Immature natural killer cell (primary cell): ENCODE measurements at regions not wholly inside any gene's neighbourhood (a gene's known extent, or its start where the extent isn't known, plus 50 kb on each side); places are given as distances from the start of the nearest gene placed in this dataset.
"Not testable (repeated sequence)": the region's sequence is repeated elsewhere in the genome, so short reads cannot be mapped to it uniquely, and the experiment has no call there.

Experiments used
- DNase-seq, 3 donors: peaks; one replicate each; pipeline ENCODE4 v3.0.0; 2022; ENCODE audit warnings: mixed read lengths in 1 of 3
- H3K27ac Mint-ChIP-seq, 6 donors: one replicate each; pipeline ENCODE4 v1.8.0; 2020; ENCODE audit warnings: mixed read lengths in 6 of 6, mild to moderate bottlenecking in 5 of 6, inconsistent platforms in 4 of 6, moderate library complexity in 3 of 6
- H3K27me3 Mint-ChIP-seq, 3 donors: one replicate each; pipeline ENCODE4 v1.8.0; 2020 to 2021; ENCODE audit warnings: low read depth in 3 of 3, mild to moderate bottlenecking in 3 of 3, mixed read lengths in 3 of 3, moderate library complexity in 3 of 3, inconsistent platforms in 1 of 3
- H3K36me3 Mint-ChIP-seq, 3 donors: one replicate each; pipeline ENCODE4 v1.8.0; 2020; ENCODE audit warnings: mixed read lengths in 3 of 3, inconsistent platforms in 2 of 3, mild to moderate bottlenecking in 2 of 3
- H3K4me1 Mint-ChIP-seq, 2 donors: one replicate each; pipeline ENCODE4 v1.8.0; 2020; ENCODE audit warnings: inconsistent platforms in 2 of 2, mild to moderate bottlenecking in 2 of 2, mixed read lengths in 2 of 2, moderate library complexity in 1 of 2
- H3K4me3 Mint-ChIP-seq, 5 donors: one replicate each; pipeline ENCODE4 v1.8.0; 2020; ENCODE audit warnings: mild to moderate bottlenecking in 5 of 5, mixed read lengths in 5 of 5, inconsistent platforms in 3 of 5, moderate library complexity in 3 of 5
- H3K9me3 Mint-ChIP-seq, 6 donors: one replicate each; pipeline ENCODE4 v1.8.0; 2020; ENCODE audit warnings: mild to moderate bottlenecking in 6 of 6, mixed read lengths in 6 of 6, inconsistent platforms in 4 of 6, moderate library complexity in 3 of 6

DNA sequence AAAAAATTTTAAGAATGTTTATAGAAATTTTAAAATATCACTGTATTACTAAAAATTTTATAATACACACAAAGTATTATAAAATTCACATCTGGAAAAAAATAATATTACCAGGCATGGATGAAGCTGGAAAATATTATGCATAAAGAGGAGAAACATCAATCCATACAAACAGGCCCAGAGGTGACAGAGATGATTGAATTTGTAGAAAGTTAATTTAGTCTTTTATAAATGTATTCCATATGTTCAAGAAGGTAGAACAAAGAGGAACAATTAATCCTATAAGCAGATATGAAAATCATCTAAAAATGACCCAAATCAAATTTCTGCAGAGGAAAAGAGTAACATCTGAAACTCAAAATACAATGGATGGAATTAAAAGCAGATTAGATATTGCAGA is 605.2 kb upstream of the CELF4 start:
- peaks cover 2 to 44% (median 6%) of the 10 kb centered on the region in 6 donors for H3K9me3 Mint-ChIP-seq
- H3K4me3 Mint-ChIP-seq = no peak overlapping the region
- no peaks in the 10 kb centered on the region for H3K27me3 Mint-ChIP-seq
- DNase-seq = no peak
- no peak overlapping the region for H3K27ac Mint-ChIP-seq
- no peaks in the 10 kb centered on the region for H3K36me3 Mint-ChIP-seq
- no peaks in the 10 kb centered on the region for H3K4me1 Mint-ChIP-seq

DNA sequence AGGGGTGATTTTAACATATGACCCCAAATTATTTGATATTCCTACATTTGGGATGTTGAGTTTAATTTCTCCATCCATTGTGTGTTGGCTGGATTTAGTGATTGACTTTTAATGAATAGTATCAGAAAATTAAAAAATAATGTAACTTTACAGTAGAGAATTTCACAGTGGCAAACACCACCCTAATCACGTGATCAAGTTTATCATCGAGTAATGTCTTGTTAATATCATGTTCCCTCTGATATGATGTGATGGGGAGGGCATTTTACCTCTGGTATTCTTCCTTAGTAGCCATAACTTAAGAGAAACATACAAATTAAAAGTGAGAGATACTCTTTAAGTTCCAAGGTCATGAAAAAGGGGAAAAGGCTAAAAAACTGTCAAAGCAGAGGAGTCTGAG is 602.0 kb upstream of the CELF4 start:
- H3K4me1 Mint-ChIP-seq = no peaks in the 10 kb centered on the region
- peaks cover 2 to 46% (median 4%) of the 10 kb centered on the region in 6 donors for H3K9me3 Mint-ChIP-seq
- no peaks in the 10 kb centered on the region for H3K36me3 Mint-ChIP-seq
- H3K27me3 Mint-ChIP-seq = no peaks in the 10 kb centered on the region
- DNase-seq = no peak
- H3K27ac Mint-ChIP-seq = no peak overlapping the region
- no peak overlapping the region for H3K4me3 Mint-ChIP-seq

DNA sequence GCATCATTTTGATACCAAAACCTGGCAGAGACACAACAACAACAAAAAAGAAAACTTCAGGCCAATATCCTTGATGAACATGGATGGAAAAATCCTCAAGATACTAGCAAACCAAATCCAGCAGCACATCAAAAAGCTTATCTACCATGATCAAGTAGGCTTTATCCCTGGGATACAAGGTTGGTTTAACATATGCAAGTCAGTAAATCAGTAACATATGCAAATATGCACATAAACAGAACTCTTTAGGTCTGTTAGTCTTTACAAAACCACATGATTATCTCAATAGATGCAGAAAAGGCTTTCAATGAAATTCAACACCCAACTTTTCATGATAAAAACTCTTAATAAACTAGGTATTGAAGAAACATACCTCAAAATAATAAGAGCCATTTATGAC is 587.5 kb upstream of the CELF4 start:
- H3K4me3 Mint-ChIP-seq, H3K27ac Mint-ChIP-seq, H3K36me3 Mint-ChIP-seq, H3K27me3 Mint-ChIP-seq, H3K4me1 Mint-ChIP-seq, DNase-seq: not testable (repeated sequence)
- H3K9me3 Mint-ChIP-seq = peaks cover 15 to 42% (median 29%) of the 10 kb centered on the region in 6 donors

DNA sequence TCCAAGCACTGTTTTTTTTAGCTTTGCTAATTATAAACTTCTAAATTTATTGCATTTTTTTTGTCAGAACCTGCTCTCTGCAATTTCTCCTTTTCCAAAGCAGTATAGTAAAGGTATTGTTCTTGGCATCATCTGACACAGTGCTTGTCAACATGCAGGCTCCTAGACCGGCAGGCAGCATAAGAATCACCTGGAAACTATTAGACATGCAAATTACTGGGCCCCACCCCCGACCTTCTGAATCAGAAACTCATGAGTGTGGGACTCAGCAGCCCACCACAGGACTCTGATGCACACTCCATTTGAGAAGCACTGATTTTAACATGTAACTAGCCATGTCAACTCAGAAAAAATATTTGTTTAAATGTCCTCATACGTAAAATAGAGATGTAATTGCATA is 551.1 kb upstream of the CELF4 start:
- no peak for DNase-seq
- Mint-ChIP-seq H3K4me3 (no peak overlapping the region), H3K27ac (no peak overlapping the region), H3K36me3 (no peaks in the 10 kb centered on the region), H3K9me3 (peaks cover 0 to 18% (median 6%) of the 10 kb centered on the region in 6 donors), H3K4me1 (no peaks in the 10 kb centered on the region), H3K27me3 (no peaks in the 10 kb centered on the region)

DNA sequence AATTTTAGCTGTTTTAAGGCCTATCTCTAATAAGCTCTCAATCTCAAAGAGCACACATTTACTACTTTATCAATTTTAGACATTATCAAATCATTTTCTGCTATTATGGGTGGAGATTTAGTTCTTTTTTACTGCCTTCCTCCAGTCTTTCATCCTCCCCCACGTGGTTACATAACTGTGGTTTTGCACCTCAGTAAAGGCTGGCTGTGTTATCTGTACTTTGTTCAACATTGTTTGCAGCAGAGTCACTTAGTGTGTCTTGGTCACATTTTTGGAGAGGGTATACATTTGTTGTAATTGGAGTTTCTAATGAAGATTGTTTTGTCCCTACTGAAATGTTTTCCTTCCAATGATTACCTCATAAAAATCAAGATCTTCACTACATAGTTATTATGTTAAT is 549.6 kb upstream of the CELF4 start:
- Mint-ChIP-seq H3K27ac (no peak overlapping the region), H3K36me3 (no peaks in the 10 kb centered on the region), H3K4me1 (no peaks in the 10 kb centered on the region), H3K27me3 (no peaks in the 10 kb centered on the region), H3K4me3 (no peak overlapping the region), H3K9me3 (peaks cover 4 to 27% (median 8%) of the 10 kb centered on the region in 6 donors)
- DNase-seq = no peak

DNA sequence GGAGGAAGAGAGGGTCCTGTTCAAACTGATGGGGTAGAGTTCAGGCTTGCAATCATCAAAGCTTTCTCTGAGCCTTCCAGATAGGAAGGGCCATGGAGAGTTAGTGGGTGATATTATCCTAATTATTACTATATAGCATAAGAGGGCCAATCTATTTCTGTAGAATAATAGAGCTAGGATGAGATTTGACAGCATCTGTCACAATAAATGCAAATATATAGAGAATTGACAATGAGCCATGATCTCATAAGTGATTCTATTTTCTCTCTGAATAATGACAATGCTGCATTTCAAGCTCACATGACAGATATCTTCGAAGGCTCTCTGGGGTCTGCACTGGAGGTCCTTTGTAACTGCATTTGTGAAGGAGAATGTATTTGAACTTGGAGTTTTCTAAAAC is 521.9 kb upstream of the CELF4 start:
- H3K36me3 Mint-ChIP-seq = no peaks in the 10 kb centered on the region
- no peak overlapping the region for H3K4me3 Mint-ChIP-seq

DNA sequence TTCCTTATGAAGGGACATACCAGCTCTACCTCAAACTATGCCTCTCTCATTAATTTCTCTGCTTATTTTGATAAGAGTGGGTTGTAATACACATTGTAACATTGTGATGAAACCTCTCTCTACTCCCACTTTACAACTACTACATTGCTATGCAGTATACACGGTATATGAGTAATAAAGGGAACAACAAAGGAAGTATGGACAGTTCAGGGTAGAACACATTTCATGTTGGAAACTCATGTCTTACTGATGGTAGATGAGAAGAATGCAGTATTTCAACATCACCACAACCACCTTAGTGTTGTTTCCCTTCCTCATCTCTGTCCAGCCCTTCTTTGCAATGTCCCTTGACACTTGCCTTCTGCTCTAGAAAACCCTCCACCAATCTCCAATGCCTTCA is 515.9 kb upstream of the CELF4 start:
- Mint-ChIP-seq H3K27me3 (no peaks in the 10 kb centered on the region), H3K9me3 (peaks cover 7 to 40% (median 19%) of the 10 kb centered on the region in 6 donors), H3K4me1 (no peaks in the 10 kb centered on the region), H3K36me3 (no peaks in the 10 kb centered on the region), H3K27ac (no peak overlapping the region), H3K4me3 (no peak overlapping the region)
- DNase-seq = no peak

More for the DNA sequence above, 521.9 kb upstream of the CELF4 start:
- Mint-ChIP-seq H3K9me3 (peaks cover 0 to 22% (median 9%) of the 10 kb centered on the region in 6 donors), H3K27me3 (no peaks in the 10 kb centered on the region), H3K4me1 (no peaks in the 10 kb centered on the region), H3K27ac (no peak overlapping the region)
- DNase-seq = no peak

DNA sequence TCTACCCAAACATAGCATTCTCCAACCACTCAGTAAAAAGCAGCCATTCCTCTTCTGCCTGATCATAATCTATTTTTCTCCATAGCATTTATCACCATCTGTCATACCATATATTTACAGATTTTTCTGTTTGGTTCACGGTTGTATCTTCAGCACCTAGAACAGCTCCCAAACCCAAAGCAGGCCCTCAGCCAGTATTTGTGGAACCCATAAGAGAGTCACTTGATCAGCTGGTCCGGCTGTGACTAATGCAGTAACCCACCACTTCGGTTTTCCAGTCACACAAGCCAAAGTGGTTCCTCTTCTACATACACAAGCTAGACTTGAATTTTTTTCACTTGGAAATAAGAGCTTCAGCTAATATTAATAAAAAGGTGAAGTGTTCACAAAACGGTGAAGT is 511.6 kb upstream of the CELF4 start:
- H3K36me3 Mint-ChIP-seq = no peaks in the 10 kb centered on the region

DNA sequence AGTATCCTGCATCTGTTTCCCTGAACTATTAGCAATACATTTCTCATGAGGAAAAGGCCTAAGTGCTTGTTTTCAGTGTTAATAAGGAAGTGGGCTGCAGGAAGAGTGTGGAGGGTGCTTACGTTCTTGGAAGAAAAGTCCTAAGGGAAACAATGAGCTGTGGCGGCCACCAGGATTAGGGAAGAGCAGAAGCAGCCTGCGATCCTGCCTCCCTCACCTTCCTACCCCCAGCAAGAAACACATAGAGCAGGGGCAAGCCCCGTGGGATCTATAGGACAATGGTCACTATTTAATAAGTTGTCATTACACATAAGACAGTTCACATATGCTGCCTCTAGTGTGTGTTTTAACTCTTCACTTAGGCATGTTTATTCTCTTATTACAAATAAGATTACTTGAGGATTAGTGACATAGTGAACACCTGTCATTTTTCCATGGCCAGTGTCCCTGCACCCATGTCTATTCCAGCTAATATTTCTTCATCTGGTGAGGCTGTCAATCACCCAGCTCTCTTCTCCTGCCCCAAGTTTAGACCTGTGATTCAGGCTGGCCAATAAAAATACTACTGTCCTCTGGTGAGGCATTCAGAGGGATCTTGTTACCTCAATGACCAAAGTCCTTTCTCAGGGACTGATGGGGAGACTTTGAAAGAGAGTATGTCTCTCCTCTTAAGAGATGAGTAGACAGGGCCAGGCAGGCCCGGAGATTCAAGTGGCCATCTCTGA is 510.9 kb upstream of the CELF4 start:
- H3K4me3 Mint-ChIP-seq = no peak overlapping the region
- no peaks in the 10 kb centered on the region for H3K36me3 Mint-ChIP-seq
- H3K9me3 Mint-ChIP-seq = peaks cover 11 to 49% (median 18%) of the 10 kb centered on the region in 6 donors
- H3K27ac Mint-ChIP-seq = no peak overlapping the region
- peaks cover 0 to 2% (median 0%) of the 10 kb centered on the region in 3 donors for H3K27me3 Mint-ChIP-seq
- H3K4me1 Mint-ChIP-seq = no peaks in the 10 kb centered on the region
- no peak for DNase-seq

More for the DNA sequence above, 511.6 kb upstream of the CELF4 start:
- no peak overlapping the region for H3K27ac Mint-ChIP-seq
- peaks cover 15 to 53% (median 20%) of the 10 kb centered on the region in 6 donors for H3K9me3 Mint-ChIP-seq
- H3K4me3 Mint-ChIP-seq = no peak overlapping the region
- no peaks in the 10 kb centered on the region for H3K4me1 Mint-ChIP-seq
- DNase-seq = no peak
- H3K27me3 Mint-ChIP-seq = peaks cover 0 to 2% (median 0%) of the 10 kb centered on the region in 3 donors

DNA sequence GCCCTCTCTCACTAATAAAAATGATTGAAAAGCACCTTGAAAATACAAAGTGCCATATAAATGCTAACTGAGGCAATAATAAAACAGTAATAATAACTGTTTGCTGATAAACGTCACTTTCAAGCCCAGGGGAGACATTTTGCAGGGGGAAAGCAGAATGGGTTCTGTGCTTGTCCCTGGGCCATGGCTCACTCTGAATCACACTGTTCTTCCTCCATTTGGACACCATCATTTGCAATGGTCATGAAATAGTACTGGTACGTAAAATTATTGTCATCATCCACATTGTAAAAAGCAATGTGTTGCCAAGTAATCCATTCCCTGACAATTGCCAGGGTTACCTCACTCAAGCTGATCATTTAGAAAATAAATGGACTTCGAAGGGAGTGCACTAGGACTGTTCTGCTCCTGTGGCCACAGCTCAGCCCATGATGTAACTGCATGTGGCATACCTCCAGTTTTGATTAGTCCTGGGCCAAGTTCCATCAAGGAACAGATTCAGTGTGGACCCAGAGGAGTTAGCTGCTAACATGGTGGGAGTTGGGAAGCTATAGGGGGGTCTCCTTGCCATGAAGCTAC is 508.8 kb upstream of the CELF4 start:
- H3K9me3 Mint-ChIP-seq = peaks cover 5 to 51% (median 14%) of the 10 kb centered on the region in 6 donors
- H3K36me3 Mint-ChIP-seq = peaks cover 0 to 4% (median 0%) of the 10 kb centered on the region in 3 donors
- H3K27me3 Mint-ChIP-seq = peaks cover 0 to 2% (median 2%) of the 10 kb centered on the region in 3 donors
- no peak for DNase-seq
- H3K4me1 Mint-ChIP-seq = no peaks in the 10 kb centered on the region
- no peak overlapping the region for H3K27ac Mint-ChIP-seq
- H3K4me3 Mint-ChIP-seq = no peak overlapping the region

DNA sequence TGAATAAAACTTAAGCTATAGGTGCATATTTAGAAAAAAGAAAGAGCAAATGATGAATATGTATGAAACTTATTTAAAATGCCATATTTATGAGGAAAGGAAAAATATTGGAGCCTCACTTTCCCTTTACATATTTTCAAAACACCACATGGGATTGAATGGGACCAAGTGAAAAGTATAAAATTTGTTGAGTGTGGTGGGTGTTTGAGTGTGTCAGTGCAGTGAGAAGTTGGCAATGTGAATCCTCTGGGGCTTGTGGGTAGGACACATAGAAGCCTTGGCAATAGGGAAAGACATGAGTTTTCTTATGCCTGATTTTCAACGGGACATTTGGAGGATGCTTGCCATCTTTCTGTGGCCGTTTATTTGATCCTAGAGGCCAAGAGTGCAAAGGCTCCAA is 502.2 kb upstream of the CELF4 start:
- Mint-ChIP-seq H3K36me3 (peaks cover 0 to 4% (median 0%) of the 10 kb centered on the region in 3 donors), H3K27me3 (peaks cover 0 to 5% (median 3%) of the 10 kb centered on the region in 3 donors), H3K4me1 (no peaks in the 10 kb centered on the region), H3K4me3 (no peak overlapping the region), H3K27ac (no peak overlapping the region), H3K9me3 (peaks cover 0 to 48% (median 16%) of the 10 kb centered on the region in 6 donors)
- DNase-seq = no peak

DNA sequence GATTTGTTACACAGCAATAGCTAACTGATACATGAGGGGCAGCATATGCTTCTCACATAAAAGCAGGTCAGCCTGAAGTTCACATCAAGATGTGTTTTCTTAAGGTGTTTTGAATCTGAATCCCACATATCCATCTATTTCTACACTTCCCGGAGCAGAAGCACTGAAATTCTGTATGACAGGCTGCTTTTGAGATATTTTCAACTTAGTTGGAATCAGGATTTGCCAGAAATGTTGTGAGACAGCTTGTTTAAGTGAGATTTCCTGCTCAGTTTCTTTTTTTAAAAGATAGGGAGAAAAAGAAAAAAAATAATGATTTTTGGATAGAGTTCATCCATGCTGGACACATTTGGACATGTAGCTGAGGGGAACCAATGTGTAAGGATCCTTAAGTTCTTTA is 501.5 kb upstream of the CELF4 start:
- H3K4me3 Mint-ChIP-seq = no peak overlapping the region
- H3K27me3 Mint-ChIP-seq = peaks cover 0 to 5% (median 3%) of the 10 kb centered on the region in 3 donors
- no peak overlapping the region for H3K27ac Mint-ChIP-seq
- H3K36me3 Mint-ChIP-seq = peaks cover 0 to 4% (median 0%) of the 10 kb centered on the region in 3 donors
- DNase-seq = no peak
- peaks cover 0 to 54% (median 15%) of the 10 kb centered on the region in 6 donors for H3K9me3 Mint-ChIP-seq
- no peaks in the 10 kb centered on the region for H3K4me1 Mint-ChIP-seq

DNA sequence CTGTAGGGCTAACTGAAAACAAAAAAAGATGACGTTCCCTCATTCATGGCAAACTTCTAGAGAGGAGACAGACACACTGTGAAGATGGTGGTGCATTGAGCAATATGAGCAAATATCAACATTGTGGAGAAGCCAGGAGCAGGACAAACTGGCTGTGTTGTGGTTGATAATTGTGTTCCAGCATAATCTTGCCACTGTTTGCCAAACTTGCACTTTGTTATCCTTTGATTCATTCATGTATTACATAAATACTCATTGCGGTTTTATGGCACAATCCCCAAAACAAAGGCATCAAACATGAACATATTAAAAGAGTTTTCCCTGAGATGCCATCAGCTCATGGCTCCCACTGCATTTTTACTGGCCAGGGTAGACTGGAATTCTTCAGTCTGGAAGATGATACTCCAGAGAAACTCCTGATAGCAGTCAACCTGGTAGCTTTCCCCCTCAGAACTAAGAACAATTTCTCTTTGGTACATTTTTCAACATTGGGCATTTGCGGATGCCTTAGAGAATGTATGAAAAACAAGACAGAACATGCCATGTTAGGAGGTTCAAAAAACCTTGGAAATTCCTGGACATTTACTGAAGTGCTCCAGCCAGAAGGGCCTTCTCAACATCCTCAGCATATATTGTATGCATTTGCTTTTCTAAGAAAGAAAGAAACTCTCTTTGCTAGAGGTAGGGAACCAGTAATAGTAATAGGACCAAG is 487.4 kb upstream of the CELF4 start:
- Mint-ChIP-seq H3K27ac (no peak overlapping the region), H3K27me3 (peaks cover 0 to 2% (median 2%) of the 10 kb centered on the region in 3 donors), H3K4me1 (no peaks in the 10 kb centered on the region), H3K36me3 (no peaks in the 10 kb centered on the region), H3K9me3 (peaks cover 0 to 30% (median 5%) of the 10 kb centered on the region in 6 donors), H3K4me3 (no peak overlapping the region)
- DNase-seq = no peak

DNA sequence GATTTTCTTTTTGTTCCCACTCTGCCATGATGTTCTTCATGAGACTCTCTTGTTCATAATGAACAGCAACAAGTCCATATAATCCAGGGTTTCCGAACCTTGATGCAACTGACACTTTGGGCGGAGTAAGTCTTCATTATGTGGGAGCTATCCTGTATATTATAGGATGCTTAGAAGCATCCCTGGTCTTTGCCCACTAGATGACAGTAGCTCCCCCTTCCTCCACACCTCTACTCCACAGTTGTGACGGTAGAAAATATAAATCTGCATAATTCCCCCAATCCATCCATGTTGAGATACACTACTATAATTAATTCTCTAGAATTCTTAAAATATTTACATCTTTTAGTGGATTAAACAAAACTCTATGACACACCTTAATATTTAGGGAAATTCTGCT is 482.2 kb upstream of the CELF4 start:
- Mint-ChIP-seq H3K36me3 (peaks cover 0 to 3% (median 2%) of the 10 kb centered on the region in 3 donors), H3K9me3 (peaks cover 3 to 27% (median 9%) of the 10 kb centered on the region in 6 donors), H3K4me3 (no peak overlapping the region), H3K27me3 (peaks cover 0 to 4% (median 0%) of the 10 kb centered on the region in 3 donors), H3K27ac (no peak overlapping the region), H3K4me1 (no peaks in the 10 kb centered on the region)
- DNase-seq = no peak
